ENCODE measurements at regions not wholly inside any gene's neighbourhood (a gene's known extent, or its start where the extent isn't known, plus 50 kb on each side); places are given as distances from the start of the nearest gene placed in this dataset.

DNA sequence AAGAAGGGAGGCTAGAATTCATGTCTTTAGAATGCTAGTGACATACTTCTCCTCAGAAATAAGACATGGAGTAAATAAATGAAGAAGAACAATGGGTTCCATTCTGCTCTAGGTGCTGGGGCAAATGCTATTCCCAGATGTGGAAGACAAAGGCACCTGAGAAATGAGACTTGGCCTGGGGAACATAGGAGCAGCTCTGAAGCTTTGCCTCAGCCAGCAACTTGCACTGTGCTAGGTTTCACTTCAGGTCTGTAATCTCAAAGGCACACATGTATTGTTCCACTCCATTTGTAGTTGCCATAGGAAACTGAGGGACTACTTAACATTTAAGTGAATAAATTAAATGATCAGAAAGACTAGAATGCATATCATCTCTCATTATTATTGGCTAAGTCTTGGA lies 538.9 kb upstream of the REG3G start:
- H3K27ac Mint-ChIP-seq, result no peak overlapping the region
- intact Hi-C loops (cut with micrococcal nuclease), result no loop called here
- H3K4me1 ChIP-seq (ENCODE audit: control insufficient read depth, insufficient read depth, low read length), result no peaks in the 10 kb centered on the region

DNA sequence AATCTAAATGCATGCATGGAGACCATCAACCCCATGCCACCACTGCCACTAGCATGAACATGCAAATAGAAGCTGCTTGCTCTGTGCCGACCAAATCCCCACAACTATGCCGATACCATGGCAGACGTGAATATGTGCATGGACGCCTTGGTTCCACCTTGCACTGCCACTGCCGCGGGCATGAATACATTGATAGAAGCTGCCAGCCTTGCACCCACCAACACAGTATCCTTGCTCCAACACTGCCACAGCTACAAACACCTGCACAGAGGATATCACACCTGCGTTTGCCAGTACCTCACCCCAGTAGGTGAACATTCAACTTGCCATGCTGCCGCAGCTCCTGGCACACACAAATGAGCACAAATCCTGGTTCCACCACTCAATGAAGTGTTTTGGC lies 527.4 kb upstream of the REG3G start:
- intact Hi-C loops (cut with micrococcal nuclease), result no loop called here
- H3K36me3 ChIP-seq (ENCODE audit: control insufficient read depth, insufficient read depth, low read length), result no peaks in the 10 kb centered on the region
- TF ChIP-seq, protein P1, sequence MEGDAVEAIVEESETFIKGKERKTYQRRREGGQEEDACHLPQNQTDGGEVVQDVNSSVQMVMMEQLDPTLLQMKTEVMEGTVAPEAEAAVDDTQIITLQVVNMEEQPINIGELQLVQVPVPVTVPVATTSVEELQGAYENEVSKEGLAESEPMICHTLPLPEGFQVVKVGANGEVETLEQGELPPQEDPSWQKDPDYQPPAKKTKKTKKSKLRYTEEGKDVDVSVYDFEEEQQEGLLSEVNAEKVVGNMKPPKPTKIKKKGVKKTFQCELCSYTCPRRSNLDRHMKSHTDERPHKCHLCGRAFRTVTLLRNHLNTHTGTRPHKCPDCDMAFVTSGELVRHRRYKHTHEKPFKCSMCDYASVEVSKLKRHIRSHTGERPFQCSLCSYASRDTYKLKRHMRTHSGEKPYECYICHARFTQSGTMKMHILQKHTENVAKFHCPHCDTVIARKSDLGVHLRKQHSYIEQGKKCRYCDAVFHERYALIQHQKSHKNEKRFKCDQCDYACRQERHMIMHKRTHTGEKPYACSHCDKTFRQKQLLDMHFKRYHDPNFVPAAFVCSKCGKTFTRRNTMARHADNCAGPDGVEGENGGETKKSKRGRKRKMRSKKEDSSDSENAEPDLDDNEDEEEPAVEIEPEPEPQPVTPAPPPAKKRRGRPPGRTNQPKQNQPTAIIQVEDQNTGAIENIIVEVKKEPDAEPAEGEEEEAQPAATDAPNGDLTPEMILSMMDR (IDR thresholded peaks at IDR 0.05), result no peak
- no peaks in the 10 kb centered on the region for H3K4me1 ChIP-seq (ENCODE audit: control insufficient read depth, insufficient read depth, low read length)
- Mint-ChIP-seq H3K27ac (no peak overlapping the region), H3K4me1 (no peaks in the 10 kb centered on the region), H3K36me3 (peaks cover 21% of the 10 kb centered on the region), H3K4me3 (no peak overlapping the region), H3K9me3 (peaks cover 12 to 24% of the 10 kb centered on the region in 2 donors), H3K27me3 (ENCODE audit: low read depth in 2 of 2) (no peaks in the 10 kb centered on the region)
- H3K27ac ChIP-seq (ENCODE audit: low read length), result no peak overlapping the region
- peaks cover 11% of the 10 kb centered on the region for H3K9me3 ChIP-seq (ENCODE audit: control insufficient read depth, insufficient read depth, low read length)
- no peak overlapping the region for H3K4me3 ChIP-seq (ENCODE audit: low read length)
- 93% methylated on average over 8 of the region's 8 CpGs for WGBS (ENCODE audit: insufficient coverage)
- DNase-seq (no peak), ATAC-seq (no peak)
- H3K27me3 ChIP-seq (ENCODE audit: control insufficient read depth, insufficient read depth, low read length), result no peaks in the 10 kb centered on the region

More for the DNA sequence above, 538.9 kb upstream of the REG3G start:
- Mint-ChIP-seq H3K4me3 (no peak overlapping the region), H3K36me3 (peaks cover 5% of the 10 kb centered on the region), H3K4me1 (no peaks in the 10 kb centered on the region), H3K27me3 (ENCODE audit: low read depth in 2 of 2) (no peaks in the 10 kb centered on the region), H3K9me3 (peaks cover 11 to 15% of the 10 kb centered on the region in 2 donors)
- Histone ChIP-seq H3K27me3 (ENCODE audit: control insufficient read depth, insufficient read depth, low read length) (no peaks in the 10 kb centered on the region), H3K27ac (ENCODE audit: low read length) (no peak overlapping the region), H3K4me3 (ENCODE audit: low read length) (no peak overlapping the region), H3K36me3 (ENCODE audit: control insufficient read depth, insufficient read depth, low read length) (no peaks in the 10 kb centered on the region), H3K9me3 (ENCODE audit: control insufficient read depth, insufficient read depth, low read length) (no peaks in the 10 kb centered on the region)
- TF ChIP-seq, protein P1 (IDR thresholded peaks at IDR 0.05), result no peak
- DNase-seq (no peak), ATAC-seq (no peak)

DNA sequence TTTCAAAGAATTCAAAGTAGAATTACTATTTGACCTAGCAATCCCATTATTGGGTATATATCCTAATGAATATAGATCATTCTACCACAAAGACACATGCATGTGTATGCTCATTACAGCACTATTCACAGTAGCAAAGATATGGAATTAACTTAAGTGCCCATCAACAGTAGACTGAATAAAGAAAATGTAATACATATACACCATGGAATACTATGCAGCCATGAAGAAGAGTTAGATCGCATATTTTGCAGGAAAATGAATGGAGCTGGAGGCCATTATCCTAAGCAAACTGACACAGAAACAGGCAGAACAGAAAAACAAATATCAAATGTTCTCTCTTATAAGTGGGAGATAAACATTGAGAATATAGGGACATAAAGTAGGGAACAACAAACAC lies 519.2 kb upstream of the REG3G start:
- intact Hi-C loops (cut with micrococcal nuclease), result no loop called here
- Histone ChIP-seq H3K27ac (ENCODE audit: low read length) (no peak overlapping the region), H3K27me3 (ENCODE audit: control insufficient read depth, insufficient read depth, low read length) (no peaks in the 10 kb centered on the region), H3K4me1 (ENCODE audit: control insufficient read depth, insufficient read depth, low read length) (no peaks in the 10 kb centered on the region), H3K36me3 (ENCODE audit: control insufficient read depth, insufficient read depth, low read length) (no peaks in the 10 kb centered on the region), H3K9me3 (ENCODE audit: control insufficient read depth, insufficient read depth, low read length) (peaks cover 2% of the 10 kb centered on the region), H3K4me3 (ENCODE audit: low read length) (no peak overlapping the region)
- WGBS (ENCODE audit: insufficient coverage), result no CpG with 5 or more reads among the region's 1 CpG
- peaks cover 11% of the 10 kb centered on the region for H3K36me3 Mint-ChIP-seq
- TF ChIP-seq, protein P1 (IDR thresholded peaks at IDR 0.05), result no peak
- no peaks in the 10 kb centered on the region for H3K27me3 Mint-ChIP-seq (ENCODE audit: low read depth in 2 of 2)
- DNase-seq (no peak), ATAC-seq (no peak)
- no peak overlapping the region for H3K4me3 Mint-ChIP-seq
- no peak overlapping the region for H3K27ac Mint-ChIP-seq
- H3K4me1 Mint-ChIP-seq, result no peaks in the 10 kb centered on the region
- H3K9me3 Mint-ChIP-seq, result peaks cover 15 to 37% of the 10 kb centered on the region in 2 donors

DNA sequence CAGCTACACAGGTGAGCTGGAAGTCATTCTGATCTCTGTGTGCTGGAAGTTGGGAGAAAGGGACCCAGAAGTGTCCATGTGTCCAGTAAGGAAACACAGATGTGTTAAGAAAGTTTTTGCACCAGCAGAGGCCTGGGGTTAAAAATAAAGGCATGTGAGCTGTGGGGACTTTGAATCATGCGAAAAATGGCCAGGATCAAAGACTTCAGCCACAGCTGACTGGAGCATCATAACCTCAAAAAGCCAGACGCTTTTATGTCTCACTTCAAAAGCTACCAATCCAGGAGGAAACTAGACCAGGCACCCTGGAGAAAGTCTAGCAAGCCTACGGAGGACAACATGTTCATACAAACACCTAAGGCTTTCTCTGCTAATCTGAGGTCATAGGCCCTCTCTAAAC lies 503.6 kb upstream of the REG3G start:
- Mint-ChIP-seq H3K9me3 (peaks cover 13 to 16% of the 10 kb centered on the region in 2 donors), H3K4me1 (no peaks in the 10 kb centered on the region), H3K27me3 (ENCODE audit: low read depth in 2 of 2) (no peaks in the 10 kb centered on the region), H3K4me3 (no peak overlapping the region), H3K27ac (no peak overlapping the region), H3K36me3 (peaks cover 10% of the 10 kb centered on the region)
- H3K27ac ChIP-seq (ENCODE audit: low read length), result no peak overlapping the region
- H3K9me3 ChIP-seq (ENCODE audit: control insufficient read depth, insufficient read depth, low read length), result peaks cover 4% of the 10 kb centered on the region
- WGBS (ENCODE audit: insufficient coverage), result 79% methylated on average over 2 of the region's 3 CpGs
- no peaks in the 10 kb centered on the region for H3K27me3 ChIP-seq (ENCODE audit: control insufficient read depth, insufficient read depth, low read length)
- no peak overlapping the region for H3K4me3 ChIP-seq (ENCODE audit: low read length)
- no peak for ATAC-seq
- TF ChIP-seq, protein P1 (IDR thresholded peaks at IDR 0.05), result no peak
- DNase-seq, result no peak
- intact Hi-C loops (cut with micrococcal nuclease), result no loop called here
- no peaks in the 10 kb centered on the region for H3K4me1 ChIP-seq (ENCODE audit: control insufficient read depth, insufficient read depth, low read length)
- no peaks in the 10 kb centered on the region for H3K36me3 ChIP-seq (ENCODE audit: control insufficient read depth, insufficient read depth, low read length)

All from natural killer cell (primary cell).